Amniotic epithelial cell (primary cell): ENCODE measurements at regions not wholly inside any gene's neighbourhood (a gene's known extent, or its start where the extent isn't known, plus 50 kb on each side); places are given as distances from the start of the nearest gene placed in this dataset.
"Not testable (repeated sequence)": the region's sequence is repeated elsewhere in the genome, so short reads cannot be mapped to it uniquely, and the experiment has no call there.

Experiments
- DNase-seq: peaks from one replicate; pipeline ENCODE4 v3.0.0-alpha.2; 2010; ENCODE audit warnings: low read depth

DNA sequence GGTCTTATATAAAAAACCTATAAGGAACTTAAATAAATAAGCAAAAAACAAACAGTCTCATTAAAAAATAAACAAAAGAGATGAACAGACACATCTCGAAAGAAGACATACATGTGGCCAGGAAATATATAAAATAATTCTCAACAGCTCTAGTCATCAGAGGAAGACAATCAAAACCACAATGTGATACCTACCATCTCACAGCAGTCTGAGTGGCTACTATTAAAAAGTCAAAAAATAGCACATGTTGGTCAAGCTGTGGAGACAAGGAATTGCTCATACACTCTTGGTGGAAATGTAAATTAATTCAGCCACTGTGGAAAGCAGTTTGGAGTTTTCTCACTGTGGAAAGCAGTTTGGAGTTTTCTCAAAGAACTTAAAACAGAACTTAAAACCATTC, 100.3 kb upstream of the ADAMTS5 start:
- DNase-seq: no peak

DNA sequence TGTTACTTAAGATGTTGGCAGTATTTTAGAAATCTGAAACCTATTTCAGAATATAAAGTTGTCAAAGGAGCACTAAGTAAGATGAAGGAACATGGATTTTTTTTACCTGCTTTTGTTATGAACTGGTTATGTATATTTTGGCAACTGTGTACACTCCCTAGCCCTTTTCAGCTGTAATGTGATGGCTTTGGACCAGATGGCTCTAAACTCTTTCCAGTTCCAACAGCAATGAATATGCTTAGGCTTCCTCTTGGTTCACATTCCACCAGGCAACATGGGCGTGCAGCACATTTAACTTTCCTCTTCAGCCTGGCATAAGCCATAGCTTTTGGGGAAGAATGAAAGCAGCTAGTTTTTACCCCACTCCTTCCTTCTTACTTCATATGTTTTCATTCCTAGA, 95.6 kb upstream of the ADAMTS5 start:
- DNase-seq: no peak

DNA sequence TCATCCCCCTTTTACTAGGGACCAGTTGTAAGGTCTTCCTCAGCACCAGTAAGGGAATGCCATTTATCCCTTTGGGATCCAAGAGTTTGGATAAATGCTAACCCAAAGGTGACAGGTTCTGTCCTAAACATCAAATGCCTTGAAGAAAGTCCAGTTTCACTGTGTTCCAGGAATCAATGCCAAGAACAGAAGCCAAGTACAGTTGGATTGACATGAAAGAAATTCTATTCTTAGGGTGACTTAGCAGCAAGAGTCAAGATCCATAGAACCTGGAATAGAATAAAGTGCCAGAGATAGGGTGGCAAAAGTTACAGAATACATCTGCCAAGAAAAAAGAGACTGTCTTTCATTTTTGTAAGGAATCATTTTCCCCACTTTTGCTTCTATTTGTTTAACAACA, 94.9 kb upstream of the ADAMTS5 start:
- no peak for DNase-seq

DNA sequence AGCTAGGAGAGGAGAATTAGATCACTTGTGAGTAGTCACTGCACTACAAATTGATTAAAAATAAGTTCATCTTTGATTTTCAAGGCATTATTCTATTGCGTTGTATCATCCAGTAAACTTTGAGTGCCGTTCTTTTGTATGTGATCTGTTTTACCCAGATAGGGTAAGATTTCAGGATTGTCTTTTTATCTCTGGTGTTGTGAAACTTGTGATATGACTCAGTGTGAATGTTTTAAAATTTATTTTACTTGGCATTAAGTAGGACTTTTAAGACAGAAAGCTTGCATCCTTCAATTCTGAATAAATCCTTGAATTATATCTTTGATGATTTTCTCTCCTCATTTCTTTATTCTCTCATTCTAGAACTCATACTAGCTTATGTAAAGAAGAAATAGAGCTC, 93.3 kb upstream of the ADAMTS5 start:
- DNase-seq: peak; percentile 84

DNA sequence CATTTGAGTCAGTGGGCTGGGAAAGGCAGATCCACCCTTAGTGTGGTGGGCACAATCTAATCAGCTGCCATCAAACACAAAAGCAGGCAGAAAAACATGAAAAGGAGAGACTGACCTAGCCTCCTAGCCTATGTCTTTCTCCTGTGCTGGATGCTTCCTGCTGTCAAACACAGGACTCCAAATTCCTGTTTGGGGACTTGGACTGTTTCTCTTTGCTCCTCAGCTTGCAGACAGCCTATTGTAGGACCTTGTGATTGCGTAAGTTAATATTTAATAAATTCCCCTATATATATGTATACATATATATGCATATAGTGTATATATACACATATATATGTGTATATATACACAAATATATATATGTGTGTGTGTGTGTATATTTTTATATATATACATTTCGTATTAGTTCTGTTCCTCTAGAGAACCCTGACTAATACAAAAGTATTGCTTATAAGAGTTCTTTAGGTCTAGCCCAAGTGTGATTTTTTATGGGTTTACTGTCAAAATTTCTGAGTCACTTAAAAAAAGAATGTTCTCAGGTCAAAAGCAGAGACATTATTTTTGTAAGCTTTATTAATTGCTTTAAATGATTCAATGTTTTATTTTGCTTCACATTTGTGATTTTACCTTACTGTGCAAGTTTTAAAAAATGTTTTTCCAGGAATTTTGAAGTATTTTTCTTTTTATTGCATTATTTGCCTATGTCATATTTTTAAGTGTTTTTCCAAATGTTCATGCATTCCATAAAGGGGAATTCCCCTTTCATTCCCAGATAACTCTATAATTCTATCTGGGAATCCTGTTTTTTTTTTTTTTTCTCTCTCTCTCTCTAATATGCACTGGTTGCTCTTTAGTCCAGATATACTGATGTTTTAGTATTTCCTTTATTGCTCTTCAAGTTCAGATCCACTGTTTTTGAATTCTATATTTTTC, 92.1 kb upstream of the ADAMTS5 start:
- DNase-seq: peak; percentile 33

DNA sequence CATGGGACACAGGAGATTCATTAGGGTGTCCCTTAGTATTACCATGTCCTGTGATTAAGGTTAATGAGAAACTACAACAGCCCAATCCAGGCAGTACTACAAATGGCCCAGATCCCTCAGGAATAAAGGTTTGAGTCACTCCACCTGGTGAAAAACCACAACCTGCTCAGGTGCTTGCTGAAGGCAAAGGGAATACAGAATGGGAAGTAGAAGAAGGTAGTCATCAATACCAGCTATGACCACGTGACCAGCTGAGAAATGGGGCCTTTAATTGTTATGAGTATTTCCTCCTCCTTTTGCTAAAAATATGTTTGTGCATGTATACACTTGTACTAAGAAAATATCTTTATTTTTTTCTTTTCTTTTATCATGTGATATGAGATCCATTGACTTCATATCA, 91.1 kb upstream of the ADAMTS5 start:
- no peak for DNase-seq

DNA sequence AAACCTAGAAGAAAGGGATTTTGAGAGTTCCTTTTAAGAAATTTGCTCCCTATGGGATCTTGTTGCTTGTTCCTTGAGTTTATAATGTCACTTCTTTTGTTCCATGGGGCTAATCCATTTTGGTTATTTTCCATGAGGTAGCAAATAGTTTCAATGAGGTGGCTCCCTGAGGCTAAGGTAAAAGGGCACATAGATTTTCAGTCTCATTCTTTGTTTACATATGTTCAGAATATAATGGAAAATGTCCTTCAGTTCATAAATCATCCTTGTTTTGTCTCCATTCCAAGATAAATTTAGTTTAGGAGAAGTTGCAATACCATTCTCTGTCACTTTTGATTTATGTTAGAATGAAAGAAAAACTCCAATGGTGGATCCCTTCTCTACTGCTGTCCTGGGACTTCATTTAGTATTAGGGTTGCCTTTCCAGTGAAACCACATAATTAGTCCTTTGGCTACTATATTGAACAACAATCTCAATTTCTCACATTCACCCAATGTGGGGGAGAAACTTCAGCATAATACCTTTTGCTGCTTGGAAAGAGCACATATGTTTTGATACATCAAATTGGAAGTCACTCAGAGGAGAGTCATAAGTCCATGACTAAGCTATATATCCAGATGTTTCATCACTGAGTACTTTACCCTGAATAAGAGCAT, 80.9 kb upstream of the ADAMTS5 start:
- peak; percentile 62 for DNase-seq

DNA sequence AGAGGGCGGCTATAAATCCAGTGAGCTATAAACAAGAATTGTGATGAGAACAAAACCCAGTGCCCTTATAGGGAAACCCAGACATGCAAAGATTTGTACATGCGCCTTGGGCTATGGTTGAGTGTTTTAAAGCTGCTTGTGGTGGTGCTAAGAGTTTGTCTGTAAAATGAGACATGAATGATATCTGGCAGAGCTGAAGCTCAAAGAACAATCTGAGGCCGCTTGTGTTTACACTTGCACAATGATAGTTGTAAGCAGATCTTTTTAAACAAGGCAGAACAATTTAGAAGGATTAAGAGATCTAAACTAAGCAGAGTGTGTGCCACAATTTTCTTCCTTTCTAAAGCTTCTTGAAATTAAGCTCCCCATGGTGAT, 80.4 kb upstream of the ADAMTS5 start:
- peak; percentile 77 for DNase-seq

DNA sequence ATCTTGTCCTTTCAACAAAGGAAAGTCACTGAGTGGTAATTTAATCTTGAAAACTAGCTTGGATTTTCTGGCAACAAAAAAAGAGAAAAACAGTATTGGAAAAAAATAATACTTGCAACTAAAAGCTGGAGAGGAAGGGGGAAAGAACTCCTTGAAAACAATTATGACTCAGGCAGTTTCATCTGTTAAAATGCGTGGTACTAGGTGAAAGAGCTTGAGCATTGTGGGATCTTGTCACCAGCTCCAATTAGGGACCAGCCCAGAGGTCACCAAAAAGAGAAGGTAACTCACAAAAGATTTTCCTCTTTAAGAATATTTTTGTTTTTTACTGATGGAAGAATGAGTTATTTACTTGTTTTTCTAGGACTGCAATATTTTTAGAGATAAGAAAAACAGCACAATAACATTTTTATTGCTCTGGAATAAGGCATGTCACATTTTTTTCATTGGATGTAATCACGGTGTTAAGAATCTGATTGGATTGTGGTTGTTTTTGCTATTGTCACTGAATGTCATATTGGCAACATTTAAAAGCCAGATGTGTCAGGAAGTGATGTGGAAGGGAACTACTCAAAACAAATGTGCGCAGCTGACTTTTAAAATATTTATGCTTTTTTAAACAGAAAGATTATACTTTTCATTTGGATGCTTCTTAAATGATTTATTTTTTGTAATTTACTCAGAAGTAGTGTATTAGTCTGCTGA, 78.5 kb upstream of the ADAMTS5 start:
- DNase-seq: peak; percentile 4

DNA sequence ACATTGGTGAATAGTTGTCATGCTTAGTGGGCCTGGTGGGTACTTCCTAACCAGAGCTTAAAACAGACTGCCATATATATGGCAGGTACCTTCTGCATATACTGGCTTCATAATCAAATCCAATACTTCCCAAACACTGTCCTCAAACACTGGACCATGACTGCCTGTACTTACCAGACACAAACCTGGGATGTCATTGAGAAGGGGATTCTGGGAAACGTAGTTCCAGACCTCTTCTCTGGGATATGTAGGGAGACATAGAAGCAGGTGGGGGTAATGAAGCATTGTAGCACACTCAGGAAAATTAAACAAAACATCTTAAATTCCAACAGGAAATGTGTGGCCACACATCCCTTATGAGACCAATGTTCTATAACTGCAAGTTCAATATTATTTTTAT, 76.5 kb upstream of the ADAMTS5 start:
- DNase-seq: no peak

DNA sequence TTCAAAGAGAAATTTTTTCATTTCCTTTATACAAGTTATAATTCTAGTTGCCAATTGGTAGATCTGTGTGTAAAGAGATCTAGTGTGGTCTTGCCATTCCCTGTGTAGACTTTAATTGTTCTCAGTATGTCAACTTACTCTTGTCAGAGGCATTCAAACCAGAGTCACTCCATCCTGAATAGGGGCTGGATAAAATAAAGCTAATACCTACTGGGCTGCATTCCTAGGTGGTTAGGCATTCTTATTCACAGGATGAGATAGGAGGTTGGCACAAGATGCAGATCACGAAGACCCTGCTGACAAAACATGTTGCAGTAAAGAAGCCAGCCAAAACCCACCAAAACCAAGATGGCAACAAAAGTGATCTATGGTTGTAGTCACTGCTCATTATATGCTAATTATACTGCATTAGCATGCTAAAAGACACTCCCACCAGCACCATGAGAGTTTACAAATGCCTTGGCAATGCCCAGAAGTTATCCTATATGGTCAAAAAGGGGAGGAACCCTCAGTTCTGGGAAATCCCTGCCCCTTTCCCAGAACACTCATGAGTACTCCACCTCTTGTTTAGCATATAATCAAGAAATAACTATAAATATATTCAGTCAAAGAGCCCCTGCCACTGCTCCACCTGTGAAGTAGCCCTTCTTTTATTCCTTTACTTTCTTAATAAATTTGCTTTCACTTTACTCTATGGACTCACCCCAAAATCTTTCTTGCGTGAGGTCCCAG, 74.0 kb upstream of the ADAMTS5 start:
- no peak for DNase-seq

DNA sequence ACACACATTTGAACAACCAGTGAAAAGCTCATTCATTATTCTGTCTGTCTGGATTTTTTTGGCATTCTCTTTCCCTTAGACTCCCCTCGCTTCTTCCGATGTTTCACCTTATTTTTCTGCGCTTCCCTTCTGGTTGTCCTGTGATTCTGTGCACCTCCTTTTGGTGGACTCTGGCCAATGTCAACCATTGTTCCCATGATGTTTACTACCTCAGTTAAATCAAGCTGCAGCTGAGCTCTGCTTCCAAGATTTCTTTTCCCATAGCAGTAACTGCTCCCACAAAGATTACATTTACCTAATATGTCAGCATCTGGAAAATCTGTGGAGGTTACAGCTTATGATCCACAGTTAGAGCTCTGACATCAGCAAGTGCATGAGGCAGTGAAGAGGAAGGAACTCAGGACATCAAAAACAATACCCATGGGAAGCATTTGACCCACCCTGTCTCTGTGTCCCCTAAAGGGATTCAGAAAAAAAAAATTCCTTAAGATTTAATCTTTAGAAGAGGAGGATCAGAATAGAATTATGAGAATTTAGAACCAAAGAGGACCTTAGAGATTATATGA, 69.9 kb upstream of the ADAMTS5 start:
- no peak for DNase-seq

DNA sequence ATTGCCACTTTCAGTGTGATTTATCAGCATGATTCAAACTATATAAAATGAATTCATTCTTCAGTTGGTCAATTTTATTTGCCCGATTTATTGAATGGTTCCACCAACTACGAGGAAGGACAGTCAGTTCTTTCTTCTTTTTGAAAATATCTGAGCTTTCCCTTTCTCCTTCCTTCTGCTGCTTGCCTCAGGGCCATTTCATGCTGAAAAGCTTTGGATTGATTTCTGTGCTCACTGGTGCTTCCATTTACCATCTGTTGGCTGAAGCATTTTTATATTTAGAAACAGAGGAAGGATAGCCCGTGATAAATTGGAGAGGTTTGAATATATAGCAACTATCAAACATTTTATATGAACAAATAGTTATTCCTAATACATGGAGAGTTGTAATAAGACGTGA, 68.9 kb upstream of the ADAMTS5 start:
- no peak for DNase-seq

DNA sequence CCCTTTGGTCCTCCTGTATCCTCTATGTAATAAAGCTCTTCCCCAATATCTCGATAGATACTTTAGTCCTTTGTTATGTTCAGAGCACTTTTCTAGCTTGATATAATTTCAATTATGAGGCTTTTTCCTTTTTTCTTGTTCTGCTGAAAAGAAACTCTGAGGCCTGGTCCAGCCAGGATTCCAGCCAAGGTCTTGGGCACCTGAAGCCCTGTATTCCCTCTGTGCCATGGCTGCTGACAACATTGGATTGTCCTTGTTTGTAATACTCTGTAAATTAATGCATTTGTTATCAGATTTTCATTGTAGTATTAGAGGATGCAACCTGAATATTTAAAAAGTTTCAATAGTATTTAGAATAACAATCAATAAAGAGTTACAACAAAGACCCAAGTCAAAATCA, 67.9 kb upstream of the ADAMTS5 start:
- no peak for DNase-seq

DNA sequence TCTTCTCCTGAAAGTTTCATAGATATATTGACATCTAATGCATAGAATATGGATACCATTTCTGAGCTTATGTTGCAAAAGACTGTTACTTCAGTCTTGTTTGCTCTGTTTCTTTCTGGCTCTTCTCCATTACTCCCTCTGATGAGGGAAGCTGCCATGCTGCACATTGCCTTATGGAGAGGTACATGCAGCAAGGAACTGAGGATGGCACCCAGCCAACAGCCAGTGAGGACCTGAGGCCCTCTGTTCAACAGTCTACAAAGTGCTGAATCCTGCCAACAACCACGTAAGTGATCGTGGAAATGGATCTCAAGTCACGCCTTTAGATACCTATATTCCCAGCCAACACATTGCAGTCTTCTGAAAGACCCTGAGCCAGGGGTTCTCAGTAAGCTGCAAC, 66.6 kb upstream of the ADAMTS5 start:
- DNase-seq: no peak

DNA sequence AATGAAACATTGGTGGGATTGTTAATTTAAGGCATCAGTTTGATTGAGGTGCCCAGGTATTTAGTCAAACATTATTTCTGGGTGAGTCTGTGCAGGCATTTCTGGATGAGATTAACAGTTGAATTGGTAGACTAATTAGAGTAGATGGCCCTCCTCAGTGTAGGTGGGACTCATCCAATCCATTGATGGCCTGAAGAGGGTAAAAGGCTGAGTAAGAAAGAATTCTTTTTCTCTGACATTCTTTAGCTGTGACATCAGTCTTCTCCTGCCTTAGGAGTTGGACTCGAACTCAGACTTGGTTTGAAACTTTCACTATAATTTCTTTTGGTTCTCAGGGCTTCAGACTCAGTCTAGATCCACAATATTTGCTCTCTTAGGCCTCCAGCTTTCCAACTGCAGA, 59.6 kb upstream of the ADAMTS5 start:
- DNase-seq: no peak

DNA sequence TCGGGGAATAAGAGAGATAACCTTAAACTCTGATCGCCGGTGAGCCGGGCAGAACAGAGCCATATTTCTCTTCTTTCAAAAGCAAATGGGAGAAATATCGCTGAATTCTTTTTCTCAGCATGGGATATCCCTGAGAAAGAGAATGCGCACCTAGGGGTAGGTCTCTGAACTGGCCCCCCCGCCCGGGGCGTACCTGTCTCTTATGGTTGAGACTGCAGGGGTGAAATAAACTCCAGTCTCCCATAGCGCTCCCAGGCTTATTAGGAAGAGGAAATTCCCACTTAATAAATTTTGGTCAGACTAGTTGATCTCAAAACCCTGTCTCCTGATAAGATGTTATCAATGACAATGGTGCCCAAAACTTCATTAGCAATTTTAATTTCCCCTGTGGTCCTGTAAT, 58.8 kb upstream of the ADAMTS5 start:
- DNase-seq: not testable (repeated sequence)

DNA sequence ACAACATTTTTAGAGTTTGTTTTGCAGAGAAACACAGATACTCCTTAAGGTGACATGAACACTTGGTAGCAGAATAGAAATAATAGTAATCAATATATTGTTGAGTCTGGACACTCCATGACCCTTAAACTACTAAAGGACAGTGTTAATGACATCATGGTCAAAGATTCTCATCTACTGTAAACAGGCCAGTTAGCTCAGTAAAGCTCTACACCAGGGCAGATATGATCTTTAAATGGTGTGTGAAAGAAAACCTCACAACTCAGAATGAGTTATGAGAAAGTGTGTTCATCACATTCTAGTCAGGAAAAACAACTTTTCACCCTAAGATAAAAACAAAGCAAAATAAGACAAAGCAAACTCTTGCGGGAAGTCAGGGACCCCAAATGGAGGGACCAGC, 58.1 kb upstream of the ADAMTS5 start:
- DNase-seq: peak; percentile 10

DNA sequence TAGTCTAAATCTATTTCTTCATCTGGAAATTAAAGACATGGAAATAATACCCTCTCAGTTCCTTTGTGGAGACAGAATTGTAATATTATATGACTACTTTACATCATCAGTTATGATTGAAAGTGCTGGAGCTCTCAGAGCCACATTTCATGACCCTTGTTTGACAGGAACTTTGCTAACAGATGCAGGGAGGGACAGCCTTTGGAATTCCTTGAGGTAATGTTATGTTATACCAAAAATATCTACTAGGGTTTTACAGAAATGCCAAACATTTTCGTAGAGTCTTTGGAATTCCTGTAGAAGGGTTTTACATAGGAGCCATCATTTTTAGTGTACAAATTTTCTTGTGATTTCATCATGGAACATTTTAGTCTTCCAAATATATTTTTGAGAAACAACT, 57.4 kb upstream of the ADAMTS5 start:
- DNase-seq: peak; percentile 27

DNA sequence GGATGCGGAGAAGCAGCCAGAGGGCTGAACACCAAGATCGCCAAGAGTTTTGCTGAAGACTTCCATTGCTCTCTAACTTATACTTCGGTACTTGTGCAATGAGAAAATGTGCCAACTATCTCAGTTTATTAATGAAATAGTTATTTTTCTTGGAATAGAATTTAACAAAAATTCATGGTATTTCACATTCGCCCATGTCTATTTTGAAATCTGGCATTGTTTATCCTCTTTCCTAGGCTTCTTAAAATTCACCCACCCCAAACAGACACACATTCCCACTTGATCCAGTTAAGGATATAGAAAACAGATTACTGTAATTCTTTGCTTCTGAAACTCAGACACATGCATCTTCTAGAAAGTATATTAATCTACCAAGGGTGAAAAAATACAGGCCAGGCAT, 56.3 kb upstream of the ADAMTS5 start:
- DNase-seq: peak; percentile 39

DNA sequence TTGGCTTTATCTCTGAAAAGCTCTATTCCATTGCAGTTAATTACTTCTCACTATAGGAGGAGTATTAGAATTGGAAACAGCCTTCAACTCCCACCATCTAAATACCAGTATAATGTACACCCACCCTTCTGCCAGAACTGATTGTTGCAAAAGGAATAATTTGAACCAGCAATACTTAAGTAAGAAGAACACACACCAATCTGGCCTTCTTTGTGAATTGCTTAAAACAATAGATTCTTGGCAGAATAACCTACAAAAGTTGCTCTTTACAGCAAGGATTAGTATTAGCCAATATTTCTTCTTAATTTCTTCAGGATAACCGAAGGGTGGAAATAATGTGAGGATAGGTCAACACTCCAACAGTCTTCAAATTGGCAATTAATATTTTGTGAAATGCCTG, 54.9 kb upstream of the ADAMTS5 start:
- no peak for DNase-seq

DNA sequence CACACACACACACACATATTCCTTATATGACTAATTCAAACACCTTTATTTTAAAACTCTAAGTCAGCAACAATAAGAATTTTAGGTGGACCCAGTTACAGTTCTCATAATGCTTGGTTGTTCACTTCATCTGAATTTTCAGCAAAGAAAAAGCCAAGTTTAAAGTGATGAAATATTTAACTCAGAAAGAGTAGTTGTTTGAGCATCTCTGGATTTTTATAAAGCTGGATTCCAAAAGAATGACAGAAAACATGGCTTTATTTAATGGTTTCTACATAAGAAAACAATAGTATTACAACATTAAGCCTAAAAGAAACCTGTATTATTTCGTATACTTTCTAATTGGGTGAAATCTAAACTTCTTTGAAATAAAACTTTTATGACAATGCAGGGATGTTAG, 54.2 kb upstream of the ADAMTS5 start:
- no peak for DNase-seq
